Retina (tissue), 1 donor: ENCODE measurements at regions not wholly inside any gene's neighbourhood (a gene's known extent, or its start where the extent isn't known, plus 50 kb on each side); places are given as distances from the start of the nearest gene placed in this dataset.

Source experiments
- DNase-seq: peaks from one replicate; pipeline ENCODE4 v3.0.0-alpha.2; 2016

GRCh38 chrX:39843318-39843717, 254.4 kb downstream of the BCOR start:
- no peak for DNase-seq

DNA sequence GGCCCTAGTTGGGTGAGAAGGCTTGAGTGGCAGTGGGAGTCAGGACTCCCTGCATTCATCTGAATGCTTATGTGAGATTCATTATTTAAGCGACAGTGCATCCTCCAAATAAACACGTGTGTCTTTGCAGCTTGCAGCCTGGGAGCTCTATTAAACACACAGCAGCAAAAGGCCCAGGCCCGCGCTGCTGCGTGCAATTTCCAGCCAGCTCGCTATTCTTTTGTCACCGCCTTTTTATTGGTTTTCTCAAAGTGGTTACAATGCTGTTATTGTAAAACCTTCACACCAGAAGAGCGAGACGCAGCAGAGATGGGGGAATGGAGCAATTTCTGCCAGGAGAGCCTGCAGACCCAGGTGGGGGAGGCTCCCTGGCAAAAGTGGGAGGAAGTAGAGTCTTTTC, 252.5 kb downstream of the BCOR start:
- DNase-seq = no peak

- no peak for DNase-seq
These were observed 251.3 kb downstream of the BCOR start for GRCh38 chrX:39846460-39846859.

DNA sequence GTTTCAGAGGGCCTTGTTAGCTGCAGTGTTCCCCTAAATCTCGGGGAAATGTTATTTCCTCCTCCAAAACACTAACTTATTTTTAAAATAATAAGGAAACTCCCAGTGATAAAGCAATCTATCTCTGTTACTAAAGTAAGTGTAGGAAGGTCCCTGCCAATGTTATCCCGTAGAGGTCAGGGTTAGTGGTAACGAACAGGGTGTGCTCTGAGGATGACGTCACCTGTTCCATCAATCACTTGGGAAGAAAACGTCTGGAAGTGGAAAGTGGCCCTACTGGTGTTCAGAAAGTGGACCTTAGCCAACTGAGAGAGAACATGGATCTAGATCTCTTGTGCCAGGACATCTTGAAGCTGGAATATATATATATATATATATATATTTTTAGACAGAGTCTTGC, 249.5 kb downstream of the BCOR start:
- DNase-seq = no peak

- DNase-seq = no peak
These were observed 248.9 kb downstream of the BCOR start for GRCh38 chrX:39848900-39849299.

GRCh38 chrX:39850209-39850608, 247.5 kb downstream of the BCOR start:
- DNase-seq = no peak

DNA sequence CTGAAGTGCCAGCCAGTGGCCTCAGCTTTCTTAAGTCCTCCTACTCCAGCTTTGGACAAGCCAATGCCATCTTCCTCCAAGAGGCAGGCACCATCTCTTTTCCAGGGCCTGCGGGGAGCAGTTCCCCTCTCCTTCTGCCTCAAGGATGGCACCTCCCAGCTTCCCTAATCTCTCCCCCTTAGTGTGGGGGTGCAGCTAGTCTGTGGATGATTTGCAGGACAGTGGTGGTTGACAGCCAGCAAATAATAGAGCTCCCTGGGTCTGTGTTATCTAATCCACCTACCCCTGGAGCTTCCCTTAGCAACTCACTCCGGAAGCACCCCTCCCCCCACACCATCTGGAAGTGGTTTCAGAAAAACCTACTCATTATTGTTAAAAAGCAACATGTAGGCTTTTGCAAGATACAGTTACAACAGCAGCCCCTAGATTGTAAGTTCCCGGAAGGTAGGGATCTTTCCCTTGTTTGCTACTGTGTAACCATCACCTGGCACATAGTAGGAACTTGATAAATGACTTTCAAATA, 247.1 kb downstream of the BCOR start:
- DNase-seq = no peak

DNA sequence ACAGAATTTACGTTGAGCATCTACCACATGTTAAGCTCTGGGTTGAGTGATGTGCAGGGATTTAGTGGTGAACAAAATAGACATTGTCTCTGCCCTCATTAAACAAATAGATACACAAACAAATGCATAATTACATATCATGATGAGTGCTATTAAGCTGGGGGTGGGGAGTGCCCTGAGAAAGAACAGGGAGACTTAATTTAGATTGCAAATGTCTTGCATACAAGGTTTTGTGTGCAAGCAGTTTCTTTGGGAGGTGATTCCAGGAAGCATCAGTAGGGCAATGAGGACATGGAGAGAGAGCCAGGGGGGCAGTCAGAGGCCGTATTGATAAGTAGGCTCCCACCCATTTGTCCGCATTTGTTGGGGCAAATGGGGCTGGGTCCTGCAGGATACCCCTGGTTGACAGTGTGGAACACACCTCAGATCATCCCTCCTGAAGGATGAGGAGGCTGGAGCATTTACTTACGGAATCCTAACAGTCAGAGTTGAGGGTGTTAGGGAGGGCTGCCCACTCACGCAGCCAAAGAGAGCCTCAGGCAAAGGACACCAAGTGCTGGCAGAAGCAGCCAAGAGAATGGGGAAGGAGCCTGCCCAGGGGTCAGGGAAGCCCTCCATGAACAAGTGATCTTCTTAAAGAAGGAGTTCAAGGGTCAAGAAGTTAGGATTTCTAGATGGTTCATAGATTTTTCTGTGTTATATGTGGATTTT, 245.9 kb downstream of the BCOR start:
- DNase-seq = no peak

- no peak for DNase-seq
These were observed 245.3 kb downstream of the BCOR start for GRCh38 chrX:39852491-39852890.

- DNase-seq = no peak
These were observed 244.2 kb downstream of the BCOR start for GRCh38 chrX:39853417-39854030.

DNA sequence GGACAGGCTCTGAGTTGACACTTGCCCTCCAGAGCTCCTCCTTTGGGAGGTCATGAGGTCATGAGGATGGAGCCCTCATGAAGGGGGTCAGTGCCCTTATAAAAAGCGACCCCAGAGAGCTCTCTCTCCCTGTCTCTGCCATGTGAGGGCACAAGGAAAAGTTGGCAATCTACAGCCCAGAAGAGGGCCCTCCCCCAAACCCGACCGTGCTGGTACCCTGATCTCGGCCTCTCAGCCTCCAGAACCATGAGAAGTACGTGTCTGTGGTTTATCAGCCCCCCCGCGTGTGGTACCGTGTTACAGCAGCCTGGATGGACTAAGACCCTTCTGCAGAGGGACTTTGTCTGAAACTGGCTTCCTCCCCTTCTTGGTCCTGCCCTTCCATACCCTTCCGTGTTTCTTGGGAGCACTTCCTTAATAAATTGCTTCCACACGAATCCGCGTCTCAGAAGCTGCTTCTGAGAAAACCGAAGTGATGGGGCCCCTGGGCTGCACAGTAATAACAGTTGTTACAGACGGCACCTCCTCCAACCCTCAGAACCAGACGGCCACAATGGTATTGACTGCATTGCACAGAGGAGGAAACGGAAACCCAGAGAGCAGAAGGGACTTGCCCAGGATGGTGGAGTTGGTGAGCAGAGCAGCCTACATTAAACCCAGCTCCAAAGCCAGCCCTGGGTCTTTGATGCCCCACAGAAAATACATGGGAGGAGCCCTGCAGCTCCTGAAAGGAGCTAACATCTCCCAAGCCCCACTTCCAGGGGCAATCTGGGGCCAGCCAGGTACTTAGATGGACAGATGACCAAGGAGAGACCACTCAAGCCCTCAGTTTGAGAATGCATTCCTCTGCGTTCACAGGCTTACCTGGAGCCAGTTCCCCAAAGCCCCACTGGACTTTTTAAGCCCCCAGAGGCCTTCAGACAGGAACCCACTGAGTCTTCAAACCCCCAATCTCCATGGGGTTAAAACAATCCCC, 242.7 kb downstream of the BCOR start:
- no peak for DNase-seq

DNA sequence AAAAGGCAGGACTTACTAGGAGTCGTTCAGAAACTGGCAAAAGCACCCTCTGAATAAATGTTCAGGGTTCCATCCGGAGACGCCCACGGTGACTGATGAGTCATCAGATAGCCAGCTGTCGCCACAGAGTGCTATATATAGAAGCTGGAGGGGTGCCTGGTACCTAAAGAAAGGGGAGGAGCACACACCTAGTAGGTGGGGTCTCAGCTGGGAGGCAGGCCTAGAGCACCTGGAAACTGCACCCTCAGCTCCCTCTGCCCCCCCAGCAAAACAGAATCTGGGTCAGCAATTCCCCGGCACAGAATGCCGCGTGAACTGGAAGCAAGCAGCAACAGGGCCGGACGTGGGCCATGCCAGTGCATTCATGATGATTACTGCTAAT, 242.0 kb downstream of the BCOR start:
- peak; percentile 48 for DNase-seq

DNA sequence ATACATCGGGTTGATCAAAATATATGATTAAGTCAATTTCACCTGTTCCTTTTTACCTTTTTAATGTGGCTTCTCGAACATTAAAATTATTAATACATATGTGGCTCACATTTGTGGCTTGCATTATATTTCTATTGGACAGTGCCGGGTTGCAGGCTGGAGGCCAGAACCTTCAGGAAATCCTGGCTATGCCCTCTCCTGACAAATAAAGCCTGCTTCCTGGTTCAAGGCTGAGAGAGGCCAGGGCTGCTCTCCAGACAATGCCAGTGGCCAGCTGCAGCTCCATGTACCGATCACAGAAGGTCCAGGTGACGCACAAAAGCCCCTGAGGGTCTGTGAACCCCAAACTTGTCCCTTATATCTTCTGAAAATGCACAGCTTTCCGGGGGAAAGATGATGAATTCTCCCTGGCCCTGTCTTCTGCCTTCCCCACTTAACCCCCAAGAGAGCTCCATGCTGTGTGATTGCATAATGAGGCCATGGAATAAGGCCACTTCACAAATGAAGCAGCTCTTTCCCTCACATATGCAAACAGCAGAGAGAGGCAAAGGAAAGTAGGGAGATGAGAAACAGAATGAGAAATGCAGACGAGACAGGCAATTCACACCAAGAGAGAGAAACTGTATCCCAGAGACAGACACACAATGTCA, 241.2 kb downstream of the BCOR start:
- no peak for DNase-seq

GRCh38 chrX:39857780-39858179, 240.0 kb downstream of the BCOR start:
- no peak for DNase-seq

GRCh38 chrX:39859991-39860861, 237.5 kb downstream of the BCOR start:
- no peak for DNase-seq

- no peak for DNase-seq
These were observed 234.8 kb downstream of the BCOR start for GRCh38 chrX:39862963-39863362.

- no peak for DNase-seq
These were observed 231.5 kb downstream of the BCOR start for GRCh38 chrX:39866229-39866628.

DNA sequence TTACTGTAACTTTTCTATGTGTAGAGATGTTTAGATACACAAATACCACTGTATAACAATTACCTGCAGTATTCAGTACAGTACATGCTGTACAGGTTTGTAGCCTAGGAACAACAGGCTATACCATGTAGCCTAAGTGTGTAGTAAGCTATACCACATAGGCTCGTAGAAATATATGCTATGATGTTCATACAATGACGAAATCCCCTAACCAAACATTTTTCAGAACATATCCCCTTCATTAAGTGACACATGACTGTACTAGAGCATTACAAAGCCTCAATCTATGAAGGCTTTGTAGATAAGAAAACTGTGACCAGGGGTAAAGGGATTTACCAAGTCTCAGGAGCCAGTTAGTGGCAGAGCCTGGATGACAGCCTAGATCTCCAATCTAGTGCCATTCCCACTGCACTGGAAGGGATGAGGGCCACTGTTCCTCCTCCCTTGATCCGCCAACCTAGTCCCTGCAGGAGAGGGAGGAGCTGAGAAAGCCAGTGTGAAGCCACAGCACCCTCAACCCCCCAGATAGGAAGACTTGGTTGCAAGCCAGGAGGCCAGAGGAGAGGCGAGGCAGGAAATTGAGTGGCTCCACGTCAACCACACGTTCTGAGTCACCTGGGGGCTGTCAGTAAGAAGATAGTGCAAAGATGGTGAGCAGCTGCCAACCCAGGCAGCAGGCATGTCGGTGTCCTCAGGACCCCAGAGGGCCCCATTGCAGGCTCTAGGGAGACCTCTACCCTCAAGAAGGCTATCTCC, 227.7 kb downstream of the BCOR start:
- DNase-seq = no peak

GRCh38 chrX:39871648-39872047, 226.1 kb downstream of the BCOR start:
- DNase-seq = no peak

DNA sequence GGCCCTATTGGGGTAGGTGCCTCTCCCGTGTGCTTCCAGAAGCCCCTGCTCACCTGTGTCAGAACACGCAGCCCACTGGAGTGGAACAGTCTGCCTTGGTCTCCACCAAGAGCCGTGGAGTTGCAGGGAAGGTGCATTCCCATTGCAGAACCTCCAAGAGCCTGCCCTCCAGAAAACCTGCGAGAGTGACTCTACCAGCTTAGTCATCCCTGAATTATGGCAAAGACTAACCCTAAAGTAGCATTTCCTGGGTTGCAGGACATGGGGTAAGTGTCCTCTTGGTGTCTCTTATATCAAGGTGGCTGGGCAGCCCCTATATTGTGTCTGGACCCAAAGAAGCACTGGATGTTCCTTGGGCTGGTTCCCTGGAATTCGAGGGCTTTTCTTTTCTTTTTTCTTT, 224.6 kb downstream of the BCOR start:
- DNase-seq = no peak

DNA sequence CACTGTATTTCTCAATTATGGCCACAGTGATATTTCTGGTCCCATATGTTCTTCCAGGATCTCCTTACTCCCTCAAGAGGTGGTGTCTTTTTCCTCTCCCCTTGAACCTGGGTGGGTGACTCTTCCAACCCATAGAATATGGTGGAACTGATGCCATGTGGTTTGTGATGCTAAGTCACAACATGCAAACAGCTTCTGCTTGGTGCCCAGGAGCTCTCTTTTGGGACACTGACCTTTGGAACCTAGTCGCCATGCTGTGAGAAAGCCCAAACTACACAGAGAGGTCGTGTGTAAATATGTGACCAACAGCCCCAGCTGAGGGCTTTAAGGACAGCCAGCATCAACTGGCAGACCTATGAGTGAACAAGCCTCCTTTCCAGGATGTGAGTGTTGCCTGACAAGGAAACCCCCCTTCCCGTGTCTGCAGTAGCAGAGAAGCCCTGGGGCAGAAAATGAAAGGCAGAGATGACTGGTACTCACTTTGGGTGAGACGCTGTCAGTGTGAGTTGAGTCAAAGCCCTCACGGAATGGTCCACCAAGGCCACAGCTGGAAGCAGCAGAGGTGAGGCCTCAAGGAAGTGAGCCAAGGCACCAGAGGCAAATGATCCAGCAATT, 223.4 kb downstream of the BCOR start:
- no peak for DNase-seq
